Keratinocyte (primary cell): ENCODE measurements at regions not wholly inside any gene's neighbourhood (a gene's known extent, or its start where the extent isn't known, plus 50 kb on each side); places are given as distances from the start of the nearest gene placed in this dataset.

ENCODE experiments used
- DNase-seq: peaks from one replicate; pipeline ENCODE4 v3.0.0-alpha.2; 2011; ENCODE audit warnings: low read depth, missing footprints, low spot score
- FAIRE-seq: peaks from 2 replicates; lab custom pipeline; 2011; peaks lifted over from hg19 to GRCh38; lab: Jason Lieb, UNC
- H2AFZ ChIP-seq: 2 replicates; pipeline ENCODE4 v1.6.0; 2012; ENCODE audit warnings: low read length, control low read depth, inconsistent platforms; ENCODE audit not compliant: control insufficient read depth
- H3K27ac ChIP-seq: 2 replicates; pipeline ENCODE4 v1.5.1; 2011; ENCODE audit warnings: low read length; ENCODE audit not compliant: control insufficient read depth, insufficient read depth
- H3K27me3 ChIP-seq: 3 replicates; pipeline ENCODE4 v1.6.0; 2011; ENCODE audit warnings: low read length; ENCODE audit not compliant: control insufficient read depth, insufficient read depth; ENCODE audit errors: extremely low read depth
- H3K36me3 ChIP-seq, 2 experiments: 2 replicates in 1 of 2; 3 replicates in 1 of 2; pipeline ENCODE4 v1.5.1; 2011; ENCODE audit warnings: low read length in 2 of 2, mild to moderate bottlenecking in 1 of 2; ENCODE audit not compliant: control insufficient read depth in 2 of 2, insufficient read depth in 2 of 2; ENCODE audit errors: extremely low read depth in 1 of 2
- H3K4me1 ChIP-seq: 3 replicates; pipeline ENCODE4 v1.5.1; 2011; ENCODE audit warnings: low read length; ENCODE audit not compliant: control insufficient read depth, insufficient read depth; ENCODE audit errors: extremely low read depth
- H3K4me2 ChIP-seq: 3 replicates; pipeline ENCODE4 v1.6.0; 2011; ENCODE audit warnings: low read depth, low read length; ENCODE audit not compliant: control insufficient read depth, insufficient read depth; ENCODE audit errors: extremely low read depth
- H3K4me3 ChIP-seq, 3 experiments: fragments of 200-600 bp in 1 of 3; sonication (generic) in 1 of 3; 2 replicates in 2 of 3; 3 replicates in 1 of 3; pipeline ENCODE4 v1.5.1; 2011 to 2016; ENCODE audit warnings: low read length in 3 of 3, mild to moderate bottlenecking in 3 of 3, control low read depth in 2 of 3, inconsistent platforms in 1 of 3, low read depth in 1 of 3, mixed read lengths in 1 of 3, mixed run types in 1 of 3, moderate library complexity in 1 of 3; ENCODE audit not compliant: control insufficient read depth in 2 of 3, insufficient read depth in 2 of 3; ENCODE audit errors: extremely low read depth in 1 of 3
- H3K79me2 ChIP-seq: 2 replicates; pipeline ENCODE4 v1.6.0; 2012; ENCODE audit warnings: low read length; ENCODE audit not compliant: control insufficient read depth, insufficient read depth
- H3K9ac ChIP-seq: 3 replicates; pipeline ENCODE4 v1.6.0; 2011; ENCODE audit warnings: low read length; ENCODE audit not compliant: control insufficient read depth, insufficient read depth; ENCODE audit errors: extremely low read depth
- H3K9me1 ChIP-seq: 3 replicates; pipeline ENCODE4 v1.6.0; 2011; ENCODE audit warnings: low read length; ENCODE audit not compliant: control insufficient read depth, insufficient read depth; ENCODE audit errors: extremely low read depth
- H3K9me3 ChIP-seq: 2 replicates; pipeline ENCODE4 v1.5.1; 2012; ENCODE audit warnings: low read depth, low read length; ENCODE audit not compliant: control insufficient read depth
- H4K20me1 ChIP-seq: 3 replicates; pipeline ENCODE4 v1.6.0; 2011; ENCODE audit warnings: low read length; ENCODE audit not compliant: control insufficient read depth, insufficient read depth; ENCODE audit errors: extremely low read depth
- EZH2 ChIP-seq: IDR thresholded peaks from one replicate; pipeline ENCODE4 v1.6.1; 2012; ENCODE audit warnings: inconsistent platforms, mild to moderate bottlenecking, low read length, moderate library complexity
- dilution Hi-C: fragments of 300-500 bp; cut with MboI; formaldehyde crosslinking; loops from one replicate; pipeline ENCODE4 v1.7.0; 2020; ENCODE audit warnings: low sequenced_read_pairs; ENCODE audit not compliant: extremely low pct_ligation_motif_present
- TF ChIP-seq, protein P1 (sequence below), 3 experiments: IDR thresholded peaks in 1 of 3; conservative IDR thresholded peaks in 1 of 3; optimal IDR thresholded peaks in 1 of 3; 2 replicates in 2 of 3; 3 replicates in 1 of 3; pipeline versions ENCODE3 to v1.5.1; 2011; ENCODE audit warnings: low read length in 3 of 3, mild to moderate bottlenecking in 3 of 3, moderate library complexity in 2 of 3, control low read depth in 1 of 3, inconsistent platforms in 1 of 3; ENCODE audit not compliant: insufficient read depth in 2 of 3; ENCODE audit errors: extremely low read depth in 1 of 3

DNA sequence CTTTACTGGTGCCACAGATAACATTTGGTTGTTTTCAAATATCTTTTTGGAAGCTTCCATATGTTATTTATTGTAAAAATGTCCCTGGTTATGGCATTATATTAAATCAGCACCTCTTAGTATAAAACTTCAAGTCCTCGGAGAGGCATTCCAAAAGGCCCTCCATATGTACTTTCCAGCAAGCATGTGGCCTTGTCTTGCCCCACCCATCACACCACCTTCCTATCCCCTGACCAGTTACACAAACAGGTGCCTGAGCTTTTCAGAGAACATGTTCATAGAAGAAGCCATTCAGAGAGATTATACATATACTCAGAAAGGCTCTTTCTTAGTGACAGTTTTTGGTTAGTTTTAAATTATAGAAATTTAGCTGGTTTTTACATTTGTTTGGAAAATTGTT, 92.4 kb upstream of the PRKG1 start:
- dilution Hi-C loops = no loop called here
- TF ChIP-seq, protein P1, sequence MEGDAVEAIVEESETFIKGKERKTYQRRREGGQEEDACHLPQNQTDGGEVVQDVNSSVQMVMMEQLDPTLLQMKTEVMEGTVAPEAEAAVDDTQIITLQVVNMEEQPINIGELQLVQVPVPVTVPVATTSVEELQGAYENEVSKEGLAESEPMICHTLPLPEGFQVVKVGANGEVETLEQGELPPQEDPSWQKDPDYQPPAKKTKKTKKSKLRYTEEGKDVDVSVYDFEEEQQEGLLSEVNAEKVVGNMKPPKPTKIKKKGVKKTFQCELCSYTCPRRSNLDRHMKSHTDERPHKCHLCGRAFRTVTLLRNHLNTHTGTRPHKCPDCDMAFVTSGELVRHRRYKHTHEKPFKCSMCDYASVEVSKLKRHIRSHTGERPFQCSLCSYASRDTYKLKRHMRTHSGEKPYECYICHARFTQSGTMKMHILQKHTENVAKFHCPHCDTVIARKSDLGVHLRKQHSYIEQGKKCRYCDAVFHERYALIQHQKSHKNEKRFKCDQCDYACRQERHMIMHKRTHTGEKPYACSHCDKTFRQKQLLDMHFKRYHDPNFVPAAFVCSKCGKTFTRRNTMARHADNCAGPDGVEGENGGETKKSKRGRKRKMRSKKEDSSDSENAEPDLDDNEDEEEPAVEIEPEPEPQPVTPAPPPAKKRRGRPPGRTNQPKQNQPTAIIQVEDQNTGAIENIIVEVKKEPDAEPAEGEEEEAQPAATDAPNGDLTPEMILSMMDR (optimal IDR thresholded peaks at IDR 0.05 in 1 of 3, IDR thresholded peaks at IDR 0.05 in 1 of 3, conservative IDR thresholded peaks at IDR 0.05 in 1 of 3; ENCODE audit: extremely low read depth in 1 of 3, insufficient read depth in 2 of 3, low read length in 3 of 3) = no peak
- no peak for TF ChIP-seq EZH2
- H3K4me2 ChIP-seq = no peak overlapping the region
- no peaks in the 10 kb centered on the region for H3K9me3 ChIP-seq
- no peak overlapping the region for H2AFZ ChIP-seq
- FAIRE-seq (no peak), DNase-seq (no peak)
- no peak overlapping the region for H3K27ac ChIP-seq
- H3K4me3 ChIP-seq = no peak overlapping the region
- no peaks in the 10 kb centered on the region for H3K9me1 ChIP-seq
- no peak overlapping the region for H3K9ac ChIP-seq
- no peaks in the 10 kb centered on the region for H3K79me2 ChIP-seq
- no peaks in the 10 kb centered on the region for H3K27me3 ChIP-seq
- no peaks in the 10 kb centered on the region for H3K4me1 ChIP-seq
- no peaks in the 10 kb centered on the region for H4K20me1 ChIP-seq
- H3K36me3 ChIP-seq = no peaks in the 10 kb centered on the region

DNA sequence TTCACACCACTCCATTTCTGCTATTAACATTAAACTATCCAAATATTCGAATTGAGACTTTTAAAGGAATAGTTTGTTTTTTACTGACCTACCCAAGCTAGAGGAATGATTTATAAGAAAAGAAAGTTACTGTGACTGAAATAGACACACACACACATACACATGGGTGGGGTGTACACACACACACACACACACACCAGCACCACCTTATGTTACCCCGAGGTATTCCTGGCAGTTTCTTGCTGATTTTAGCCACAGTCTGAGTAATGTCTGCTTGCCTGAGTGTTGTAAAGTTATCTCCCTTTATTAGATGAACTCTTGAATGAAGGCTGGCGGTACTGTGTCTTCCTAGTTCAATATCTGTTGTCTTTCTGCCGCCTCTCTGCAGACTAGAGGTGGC, 91.3 kb upstream of the PRKG1 start:
- Histone ChIP-seq H3K9me3 (no peaks in the 10 kb centered on the region), H3K79me2 (no peaks in the 10 kb centered on the region), H3K4me1 (no peaks in the 10 kb centered on the region), H3K9ac (no peak overlapping the region), H3K9me1 (no peaks in the 10 kb centered on the region), H3K4me2 (no peak overlapping the region), H4K20me1 (no peaks in the 10 kb centered on the region), H3K27me3 (no peaks in the 10 kb centered on the region), H3K4me3 (no peak overlapping the region), H3K27ac (no peak overlapping the region), H3K36me3 (no peaks in the 10 kb centered on the region), H2AFZ (no peak overlapping the region)
- no peak for FAIRE-seq
- TF ChIP-seq, protein P1 (optimal IDR thresholded peaks at IDR 0.05 in 1 of 3, IDR thresholded peaks at IDR 0.05 in 1 of 3, conservative IDR thresholded peaks at IDR 0.05 in 1 of 3; ENCODE audit: extremely low read depth in 1 of 3, insufficient read depth in 2 of 3, low read length in 3 of 3) = no peak
- TF ChIP-seq EZH2 = no peak
- DNase-seq = no peak
- dilution Hi-C loops = no loop called here
